Myocyte (in vitro differentiated cells): ENCODE measurements at regions not wholly inside any gene's neighbourhood (a gene's known extent, or its start where the extent isn't known, plus 50 kb on each side); places are given as distances from the start of the nearest gene placed in this dataset.
"Not testable (repeated sequence)": the region's sequence is repeated elsewhere in the genome, so short reads cannot be mapped to it uniquely, and the experiment has no call there.

Experiments
- DNase-seq: peaks from one replicate; pipeline ENCODE4 v3.0.0-alpha.2; 2012; ENCODE audit warnings: low read depth

GRCh38 chr3:189375532-189375931, 203.8 kb downstream of the TPRG1 start:
- DNase-seq, result no peak

GRCh38 chr3:189383630-189384029, 211.9 kb downstream of the TPRG1 start:
- no peak for DNase-seq

- not testable (repeated sequence) for DNase-seq
Measured at GRCh38 chr3:189385880-189386279, 214.1 kb downstream of the TPRG1 start.

DNA sequence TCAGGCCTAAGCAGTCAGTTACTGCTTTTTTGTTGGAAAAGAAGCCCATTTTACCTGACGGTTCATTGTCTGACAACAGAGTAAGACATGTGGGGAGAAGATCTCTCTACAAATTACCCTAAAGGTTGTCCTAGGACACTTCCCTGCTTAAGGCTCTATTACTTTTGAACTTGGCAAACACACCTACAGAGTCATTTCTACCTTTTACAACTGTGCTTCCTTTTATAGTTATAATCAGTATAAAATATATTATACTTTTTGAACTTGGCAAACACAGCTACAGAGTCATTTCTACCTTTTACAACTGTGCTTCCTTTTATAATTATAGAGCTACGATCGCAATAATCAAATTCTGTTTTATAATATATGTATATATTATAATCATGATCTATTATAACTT, 215.0 kb downstream of the TPRG1 start:
- DNase-seq, result no peak

- no peak for DNase-seq
Measured at GRCh38 chr3:189389346-189389745, 217.6 kb downstream of the TPRG1 start.

DNA sequence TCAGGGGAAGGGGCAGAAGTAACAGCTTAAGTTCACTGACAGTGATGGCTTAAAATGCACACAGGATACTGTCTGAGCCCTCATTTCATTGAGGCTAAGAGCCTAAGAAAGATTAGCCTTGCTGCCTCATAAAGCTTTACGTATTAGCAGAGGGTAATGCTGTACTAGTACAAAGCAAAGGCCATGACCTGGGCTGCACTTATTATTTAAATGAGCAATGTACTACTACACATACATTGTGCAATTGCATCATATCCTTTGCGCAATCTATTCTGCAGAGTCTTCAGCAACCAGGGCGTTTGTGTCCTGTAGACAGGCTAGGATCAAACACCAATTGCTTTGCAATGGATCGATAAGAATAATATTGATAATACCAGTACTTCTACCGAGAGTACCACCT, 221.8 kb downstream of the TPRG1 start:
- DNase-seq, result no peak

DNA sequence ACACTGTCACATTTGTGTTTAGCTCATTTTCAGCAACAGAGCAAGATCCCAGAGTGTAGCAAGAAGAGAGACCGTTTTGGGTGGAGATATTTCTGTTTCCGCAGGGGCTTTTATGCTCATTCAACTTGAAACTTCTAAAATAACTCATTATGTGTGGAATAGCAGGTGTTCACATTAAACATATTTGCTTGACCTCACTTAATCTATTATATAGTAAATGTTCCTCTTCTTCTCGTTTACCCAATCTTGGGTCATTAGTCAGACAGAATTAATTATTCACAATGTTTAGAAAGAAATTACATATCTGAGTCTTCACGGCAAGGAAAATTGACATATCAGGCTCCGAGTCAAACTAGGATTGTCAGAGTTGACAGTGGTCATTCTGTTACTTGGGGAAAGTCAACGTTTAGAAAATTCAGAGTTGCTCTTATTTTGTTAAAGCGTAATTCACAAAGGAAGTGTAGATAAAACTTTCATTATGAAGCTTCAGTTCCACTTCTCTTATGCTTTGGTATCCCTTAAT, 222.9 kb downstream of the TPRG1 start:
- DNase-seq, result no peak

- no peak for DNase-seq
Measured at GRCh38 chr3:189395825-189396224, 224.1 kb downstream of the TPRG1 start.

DNA sequence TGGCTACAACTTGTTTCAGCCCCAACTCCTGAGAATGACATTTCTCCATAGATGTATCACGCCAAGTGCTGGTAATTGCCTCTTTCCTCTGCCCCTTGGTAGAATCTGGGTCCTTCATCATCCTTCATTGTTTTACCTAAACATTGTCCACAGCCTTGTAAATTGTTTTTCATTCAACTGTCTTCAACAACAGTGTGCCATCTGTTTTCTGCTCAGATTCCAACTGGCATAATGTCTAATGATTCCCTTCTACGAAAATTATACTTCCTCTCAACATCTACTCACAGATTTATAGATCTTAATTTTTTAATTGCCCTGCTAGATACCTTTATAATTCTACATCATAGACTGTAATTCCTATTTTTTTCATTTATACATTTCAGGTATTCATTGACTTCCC, 226.9 kb downstream of the TPRG1 start:
- DNase-seq, result no peak

GRCh38 chr3:189401196-189401595, 229.4 kb downstream of the TPRG1 start:
- no peak for DNase-seq

GRCh38 chr3:189403194-189403593, 228.0 kb upstream of the TP63 start:
- DNase-seq, result no peak

DNA sequence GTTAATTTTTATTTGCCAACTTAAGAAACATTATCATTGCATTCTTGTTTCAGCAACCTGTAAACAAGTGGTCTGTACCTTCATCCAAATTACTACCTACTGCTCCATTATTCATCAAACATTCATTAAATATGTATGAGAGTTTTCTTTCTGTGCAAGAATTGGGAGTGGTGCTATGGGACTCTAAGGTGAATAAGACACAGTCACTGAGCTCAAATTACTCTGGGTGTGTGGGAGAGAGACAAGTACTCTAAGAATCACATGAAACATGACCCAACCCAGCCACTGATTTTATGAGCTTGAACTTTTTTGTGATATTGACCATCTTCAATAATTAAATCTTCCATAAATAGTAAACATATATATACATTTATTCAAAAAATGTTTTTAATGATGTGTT, 227.2 kb upstream of the TP63 start:
- no peak for DNase-seq

DNA sequence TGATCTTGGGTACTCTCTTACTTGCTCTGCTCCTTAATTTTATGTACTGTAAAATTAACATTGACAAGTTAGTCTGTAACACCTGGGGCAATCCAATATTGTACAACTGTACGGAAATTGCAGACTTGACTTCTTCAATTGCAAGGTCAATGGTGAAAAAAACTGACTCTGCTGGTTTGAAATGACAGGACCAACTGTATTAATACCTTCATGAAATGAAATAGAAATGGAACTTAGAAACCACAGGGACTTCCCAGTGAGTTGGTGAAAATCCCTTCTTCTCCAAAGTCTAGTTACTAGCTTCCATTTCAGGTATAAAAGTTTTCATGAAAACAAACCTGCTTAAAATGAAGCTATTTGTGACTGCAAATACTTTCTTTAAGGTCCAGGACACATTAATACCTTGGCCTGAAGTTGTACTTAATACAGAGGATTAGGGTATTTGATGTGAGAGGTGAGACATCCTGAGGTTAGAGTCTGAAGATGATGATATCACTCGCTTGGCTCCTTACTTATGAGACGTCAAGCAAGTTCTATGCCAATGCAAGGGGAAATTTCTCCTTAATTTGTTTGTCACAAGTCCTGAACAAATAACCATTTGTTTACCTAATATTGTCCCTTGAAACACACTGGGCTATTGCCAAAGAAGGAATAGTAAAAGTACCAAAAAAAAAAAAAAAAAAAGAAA, 226.2 kb upstream of the TP63 start:
- DNase-seq, result no peak

- DNase-seq, result no peak
Measured at GRCh38 chr3:189406148-189406547, 225.0 kb upstream of the TP63 start.

- no peak for DNase-seq
Measured at GRCh38 chr3:189410522-189410921, 220.7 kb upstream of the TP63 start.

- DNase-seq, result peak; percentile 84
Measured at GRCh38 chr3:189419038-189419437, 212.2 kb upstream of the TP63 start.

- no peak for DNase-seq
Measured at GRCh38 chr3:189419683-189420082, 211.5 kb upstream of the TP63 start.

DNA sequence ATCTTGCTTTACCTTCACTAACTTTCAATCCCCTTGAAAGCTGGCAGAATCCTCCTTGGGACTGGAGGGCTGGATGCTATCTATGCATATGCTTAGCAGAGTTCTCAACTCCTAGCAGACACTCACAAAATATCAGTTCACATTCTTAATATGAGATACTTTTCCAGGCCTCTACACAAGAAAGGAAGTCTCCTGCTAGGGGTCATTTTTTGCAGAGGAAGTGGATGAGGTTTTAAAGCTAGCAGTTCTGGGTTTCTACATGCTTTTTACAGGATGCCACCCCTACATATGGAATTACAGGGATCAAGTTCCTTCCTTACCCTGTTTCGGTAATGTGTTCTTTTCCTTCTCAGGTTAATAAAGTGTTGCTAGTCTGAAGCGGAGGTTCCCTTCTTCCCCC, 206.3 kb upstream of the TP63 start:
- no peak for DNase-seq

- DNase-seq, result no peak
Measured at GRCh38 chr3:189429019-189429418, 202.2 kb upstream of the TP63 start.

DNA sequence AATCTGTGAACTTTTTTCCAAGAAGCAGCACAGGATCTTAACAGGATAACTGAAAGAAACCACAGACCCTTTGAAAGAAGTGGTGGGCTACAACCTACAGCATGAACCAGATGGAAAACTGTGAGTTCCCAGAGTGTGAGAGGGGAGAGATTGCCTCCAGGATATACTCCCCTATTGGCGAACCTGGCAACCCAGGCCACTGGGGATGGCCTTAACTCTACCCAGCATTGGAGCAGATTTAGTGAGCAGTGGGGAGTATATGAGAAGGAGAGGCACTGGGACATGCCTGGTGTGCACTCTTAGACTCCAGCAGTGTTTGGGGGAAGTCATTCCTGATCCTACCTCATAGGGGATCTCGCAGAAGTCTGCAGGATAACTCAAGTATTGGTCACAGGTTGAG, 201.0 kb upstream of the TP63 start:
- DNase-seq, result no peak

- not testable (repeated sequence) for DNase-seq
Measured at GRCh38 chr3:189442257-189442656, 188.9 kb upstream of the TP63 start.

DNA sequence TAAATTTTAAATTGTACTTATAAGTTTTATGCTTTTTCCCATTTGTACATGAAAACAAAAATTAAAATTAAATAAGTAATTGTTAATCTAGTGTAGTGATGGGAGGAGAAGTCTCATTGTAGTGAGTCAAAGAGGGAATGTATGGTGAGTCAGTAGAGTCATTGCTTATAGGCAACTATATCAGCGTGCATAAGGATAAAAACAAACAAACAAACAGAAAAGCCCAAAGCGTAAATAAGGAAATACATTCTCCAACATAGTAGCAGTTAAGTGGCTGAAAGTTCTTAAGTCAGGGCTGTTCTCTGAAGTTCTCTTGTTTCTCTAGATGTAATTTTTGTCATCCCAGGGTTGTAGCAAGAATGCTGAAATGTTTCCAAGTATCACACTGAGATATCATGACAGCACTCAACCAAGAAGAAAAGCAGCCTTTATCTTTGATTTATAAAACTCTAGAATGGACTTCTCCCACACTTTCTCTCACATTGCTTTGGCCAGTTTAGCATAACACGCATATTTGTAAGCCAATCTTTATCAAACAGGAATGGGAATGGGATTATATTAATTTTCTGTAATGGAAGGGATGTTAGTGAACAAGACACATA, 184.1 kb upstream of the TP63 start:
- DNase-seq, result no peak

DNA sequence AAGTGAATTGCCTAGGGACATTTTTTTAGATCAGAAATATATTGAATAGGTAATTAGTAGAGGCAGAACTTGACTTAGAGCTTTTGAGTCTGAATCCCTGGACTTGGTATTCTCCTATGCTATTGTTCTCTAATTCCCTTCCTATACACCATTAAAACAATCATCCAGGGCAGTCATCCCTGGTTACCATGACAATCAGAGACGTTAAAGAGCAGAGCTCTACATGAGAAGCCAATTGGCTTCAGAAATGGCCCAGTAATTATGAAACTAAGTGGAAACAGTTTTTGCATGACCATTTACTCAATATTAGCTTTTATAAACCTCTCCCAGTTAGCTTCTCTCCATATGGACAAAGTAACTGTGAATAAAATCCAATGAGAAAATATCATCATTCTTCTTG, 182.1 kb upstream of the TP63 start:
- no peak for DNase-seq
